GM12878 (cell line): ENCODE measurements at regions not wholly inside any gene's neighbourhood (a gene's known extent, or its start where the extent isn't known, plus 50 kb on each side); places are given as distances from the start of the nearest gene placed in this dataset.

Experiments used
- ATAC-seq: fragments of 200-7000 bp; cut with Tn5 transposase; 3 replicates; pipeline ENCODE4 v1.9.1; 2020; ENCODE audit warnings: mild to moderate bottlenecking, moderate library complexity
- BruUV-seq: library from RNA; stranded (reverse); fragments of 400-500 nt; replicated peaks from 2 replicates; lab custom pipeline; 2021; lab: Mats Ljungman, UMichigan
- CTCF ChIA-PET: fragments of 300-600 bp; sonication (Branson Sonifier 250); formaldehyde crosslinking; extraction: SDS; loops from one replicate; lab custom pipeline; 2021; ENCODE audit warnings: inconsistent platforms; lab: Yijun Ruan, JAX
- POLR2A ChIA-PET: fragments of 350-600 bp; formaldehyde crosslinking; extraction: SDS; loops from one replicate; lab custom pipeline; 2021; ENCODE audit warnings: inconsistent platforms; lab: Charles Lee
- RAD21 ChIA-PET: fragments of 300-600 bp; sonication (Branson Sonifier 250); formaldehyde crosslinking; loops from one replicate; lab custom pipeline; 2023; ENCODE audit warnings: antibody characterized with exemption; ENCODE audit not compliant: unreplicated experiment; lab: Charles Lee
- SMC1A ChIA-PET: fragments of 300-600 bp; sonication (Branson Sonifier 250); formaldehyde crosslinking; loops from one replicate; lab custom pipeline; 2023; ENCODE audit not compliant: unreplicated experiment, uncharacterized antibody; lab: Charles Lee
- DNase-seq: peaks from one replicate; pipeline ENCODE4 v3.0.0-alpha.2; 2011; ENCODE audit warnings: low read depth, low spot score
- FAIRE-seq: peaks from 3 replicates; lab custom pipeline; 2011; peaks lifted over from hg19 to GRCh38; lab: Jason Lieb, UNC
- H2AFZ ChIP-seq: 2 replicates; pipeline ENCODE4 v1.6.0; 2011; ENCODE audit warnings: low read depth, low read length, control low read depth; ENCODE audit not compliant: control insufficient read depth
- H3K27ac ChIP-seq: 2 replicates; pipeline ENCODE4 v1.5.1; 2011; ENCODE audit warnings: control low read depth; ENCODE audit not compliant: control insufficient read depth, insufficient read depth
- H3K27me3 ChIP-seq, 2 experiments: replicated peaks in 1 of 2; 2 replicates each; pipeline versions ENCODE4 v1.6.0 to v1.6.1; 2011; ENCODE audit warnings: low read length in 1 of 2; ENCODE audit not compliant: control insufficient read depth in 2 of 2, insufficient read depth in 2 of 2
- H3K36me3 ChIP-seq, 2 experiments: 2 replicates each; pipeline ENCODE4 v1.5.1; 2011; ENCODE audit warnings: low read length in 1 of 2; ENCODE audit not compliant: control insufficient read depth in 2 of 2, insufficient read depth in 2 of 2
- H3K4me1 ChIP-seq: 2 replicates; pipeline ENCODE4 v1.6.1; 2011; ENCODE audit warnings: mild to moderate bottlenecking, low read length, moderate library complexity, mixed read lengths; ENCODE audit not compliant: control insufficient read depth, insufficient read depth
- H3K4me2 ChIP-seq: 2 replicates; pipeline ENCODE4 v1.6.0; 2011; ENCODE audit warnings: control low read depth; ENCODE audit not compliant: control insufficient read depth, insufficient read depth
- H3K4me3 ChIP-seq: fragments of 200-600 bp; sonication (generic); 2 replicates; pipeline ENCODE4 v1.5.1; 2016
- H3K79me2 ChIP-seq: 2 replicates; pipeline ENCODE4 v1.6.0; 2011; ENCODE audit warnings: low read length; ENCODE audit not compliant: control insufficient read depth, insufficient read depth
- H3K9ac ChIP-seq: 2 replicates; pipeline ENCODE4 v1.8.0; 2011; ENCODE audit warnings: low read length, control low read depth, mixed read lengths; ENCODE audit not compliant: control insufficient read depth, insufficient read depth
- H3K9me3 ChIP-seq: replicated peaks from 3 replicates; pipeline ENCODE4 v1.5.1; 2011; ENCODE audit warnings: mild to moderate bottlenecking, low read length; ENCODE audit not compliant: control insufficient read depth, insufficient read depth
- H4K20me1 ChIP-seq: 2 replicates; pipeline ENCODE4 v1.6.0; 2011; ENCODE audit not compliant: control insufficient read depth, insufficient read depth
- CEBPB ChIP-seq, 2 experiments: fragments of 150-350 bp in 1 of 2; IDR thresholded peaks; 2 replicates each; pipeline ENCODE4 v1.6.1; 2012 to 2014; ENCODE audit warnings: low read depth in 2 of 2, low read length in 2 of 2, borderline replicate concordance in 1 of 2, inconsistent platforms in 1 of 2
- FOS ChIP-seq: IDR thresholded peaks from 3 replicates; pipeline ENCODE4 v1.6.1; 2011; ENCODE audit warnings: borderline replicate concordance; ENCODE audit not compliant: insufficient read length; ENCODE audit errors: extremely low read depth
- FOXM1 ChIP-seq: IDR thresholded peaks from 2 replicates; pipeline ENCODE4 v1.6.1; 2012; ENCODE audit warnings: low read depth, mild to moderate bottlenecking, inconsistent platforms, low read length, moderate library complexity
- GABPA ChIP-seq: IDR thresholded peaks from 2 replicates; pipeline ENCODE4 v1.6.1; 2014; ENCODE audit warnings: antibody characterized with exemption, low read depth, mild to moderate bottlenecking, inconsistent platforms
- MTA3 ChIP-seq: IDR thresholded peaks from 2 replicates; pipeline ENCODE4 v1.6.1; 2012; ENCODE audit warnings: low read length, inconsistent platforms, borderline replicate concordance
- NBN ChIP-seq: fragments of 450-650 bp; IDR thresholded peaks from 2 replicates; pipeline ENCODE4 v1.6.1; 2016
- RBBP5 ChIP-seq: fragments of 200-600 bp; sonication (generic); conservative IDR thresholded peaks from 2 replicates; pipeline ENCODE4 v1.6.1; 2016
- RELA ChIP-seq: fragments of 450-650 bp; IDR thresholded peaks from 2 replicates; pipeline ENCODE4 v1.8.0; 2014; ENCODE audit warnings: borderline replicate concordance; ENCODE audit not compliant: partially characterized antibody
- STAT3 ChIP-seq: IDR thresholded peaks from 2 replicates; pipeline ENCODE4 v1.6.1; 2011; ENCODE audit warnings: low read depth, low read length, improper control_type of control experiment
- WGBS: methylation state at CpG from one replicate; pipeline ENCODE4 v1.1.6; 2016; ENCODE audit warnings: low lambda C conversion rate; ENCODE audit not compliant: insufficient replicate concordance, insufficient coverage; ENCODE audit errors: missing lambda C conversion rate; 5-methylcytosine and 5-hydroxymethylcytosine counted together
- in situ Hi-C: fragments of 300-500 bp; cut with MboI; formaldehyde crosslinking; loops from 9 replicates; pipeline ENCODE4 v1.14.3; 2018; ENCODE audit warnings: mixed read lengths
- intact Hi-C: fragments of 100-400 bp; cut with micrococcal nuclease; formaldehyde crosslinking; loops from one replicate; pipeline ENCODE4 v1.14.2; 2022; ENCODE audit not compliant: unreplicated experiment
- TF ChIP-seq, protein P1 (sequence below): fragments of 150-350 bp; IDR thresholded peaks from 2 replicates; pipeline ENCODE4 v1.6.1; 2014; ENCODE audit warnings: mild to moderate bottlenecking, low read depth, low read length

GRCh38 chr4:23040539-23040938 lies 347.8 kb downstream of the GBA3 start (continued):
- TF ChIP-seq, protein P1, sequence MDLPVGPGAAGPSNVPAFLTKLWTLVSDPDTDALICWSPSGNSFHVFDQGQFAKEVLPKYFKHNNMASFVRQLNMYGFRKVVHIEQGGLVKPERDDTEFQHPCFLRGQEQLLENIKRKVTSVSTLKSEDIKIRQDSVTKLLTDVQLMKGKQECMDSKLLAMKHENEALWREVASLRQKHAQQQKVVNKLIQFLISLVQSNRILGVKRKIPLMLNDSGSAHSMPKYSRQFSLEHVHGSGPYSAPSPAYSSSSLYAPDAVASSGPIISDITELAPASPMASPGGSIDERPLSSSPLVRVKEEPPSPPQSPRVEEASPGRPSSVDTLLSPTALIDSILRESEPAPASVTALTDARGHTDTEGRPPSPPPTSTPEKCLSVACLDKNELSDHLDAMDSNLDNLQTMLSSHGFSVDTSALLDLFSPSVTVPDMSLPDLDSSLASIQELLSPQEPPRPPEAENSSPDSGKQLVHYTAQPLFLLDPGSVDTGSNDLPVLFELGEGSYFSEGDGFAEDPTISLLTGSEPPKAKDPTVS = no peak

- CTCF ChIA-PET = interaction anchor here (0.6 to 2.0 kb wide), 4 partner anchors 17 to 93 kb away, joined by 3 to 5 read pairs (median 3); no protein-coding TSS in a partner anchor
These were observed 347.1 kb downstream of the GBA3 start for GRCh38 chr4:23039818-23040217.

More at GRCh38 chr4:23039818-23040217, 347.1 kb downstream of the GBA3 start:
- Histone ChIP-seq H3K9me3 (no peaks in the 10 kb centered on the region), H3K27ac (no peak overlapping the region), H3K36me3 (no peaks in the 10 kb centered on the region), H3K4me3 (no peak overlapping the region), H3K9ac (no peak overlapping the region), H3K4me1 (no peaks in the 10 kb centered on the region), H3K27me3 (no peaks in the 10 kb centered on the region), H3K4me2 (no peak overlapping the region), H4K20me1 (no peaks in the 10 kb centered on the region), H2AFZ (no peak overlapping the region), H3K79me2 (no peaks in the 10 kb centered on the region)
- DNase-seq (no peak), ATAC-seq (no peak), FAIRE-seq (no peak)
- TF ChIP-seq NBN (no peak), GABPA (no peak), STAT3 (no peak), CEBPB (IDR thresholded peaks at IDR 0.05; ENCODE audit: borderline replicate concordance in 1 of 2, low read depth in 2 of 2, low read length in 2 of 2) (no peak), RELA (no peak), MTA3 (no peak), FOS (no peak), RBBP5 (no peak), FOXM1 (no peak)
- intact Hi-C loops (no loop called here), in situ Hi-C loops (no loop called here)
- BruUV-seq = no TSS peak
- POLR2A ChIA-PET = no interaction called here
- 71% methylated on average over 1 of the region's 1 CpG for WGBS
- SMC1A ChIA-PET = no interaction called here
- RAD21 ChIA-PET = interaction anchor here (0.9 kb wide), 1 partner anchor 30 kb away, joined by 3 read pairs; no protein-coding TSS in a partner anchor
